ENCODE measurements at regions not wholly inside any gene's neighbourhood (a gene's known extent, or its start where the extent isn't known, plus 50 kb on each side); places are given as distances from the start of the nearest gene placed in this dataset.

DNA sequence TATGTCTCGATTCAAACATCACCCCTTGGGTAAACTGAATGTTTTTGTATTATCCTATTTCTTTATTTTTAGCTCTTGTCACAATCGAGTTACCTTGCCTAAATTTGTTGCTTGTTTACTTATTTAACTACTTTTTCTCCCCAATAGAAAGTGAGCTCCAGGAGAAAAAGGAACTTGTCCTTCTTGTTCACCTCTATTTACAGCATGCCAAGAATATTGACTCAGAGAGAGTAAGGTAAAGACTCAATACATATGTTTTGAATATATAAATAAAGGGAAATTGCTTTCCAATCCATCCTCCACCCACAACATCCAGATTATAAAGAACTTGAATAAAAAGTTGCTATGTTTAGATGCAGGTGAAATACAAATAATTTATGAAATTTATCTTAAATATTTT, 107.3 kb upstream of the PDC start:
- TF ChIP-seq, protein P1, sequence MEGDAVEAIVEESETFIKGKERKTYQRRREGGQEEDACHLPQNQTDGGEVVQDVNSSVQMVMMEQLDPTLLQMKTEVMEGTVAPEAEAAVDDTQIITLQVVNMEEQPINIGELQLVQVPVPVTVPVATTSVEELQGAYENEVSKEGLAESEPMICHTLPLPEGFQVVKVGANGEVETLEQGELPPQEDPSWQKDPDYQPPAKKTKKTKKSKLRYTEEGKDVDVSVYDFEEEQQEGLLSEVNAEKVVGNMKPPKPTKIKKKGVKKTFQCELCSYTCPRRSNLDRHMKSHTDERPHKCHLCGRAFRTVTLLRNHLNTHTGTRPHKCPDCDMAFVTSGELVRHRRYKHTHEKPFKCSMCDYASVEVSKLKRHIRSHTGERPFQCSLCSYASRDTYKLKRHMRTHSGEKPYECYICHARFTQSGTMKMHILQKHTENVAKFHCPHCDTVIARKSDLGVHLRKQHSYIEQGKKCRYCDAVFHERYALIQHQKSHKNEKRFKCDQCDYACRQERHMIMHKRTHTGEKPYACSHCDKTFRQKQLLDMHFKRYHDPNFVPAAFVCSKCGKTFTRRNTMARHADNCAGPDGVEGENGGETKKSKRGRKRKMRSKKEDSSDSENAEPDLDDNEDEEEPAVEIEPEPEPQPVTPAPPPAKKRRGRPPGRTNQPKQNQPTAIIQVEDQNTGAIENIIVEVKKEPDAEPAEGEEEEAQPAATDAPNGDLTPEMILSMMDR (IDR thresholded peaks at IDR 0.05 in 2 of 3, conservative IDR thresholded peaks at IDR 0.05 in 1 of 3; ENCODE audit: borderline replicate concordance in 1 of 3, insufficient read depth in 1 of 3, low read depth in 2 of 3, low read length in 2 of 3), result no peak
- TF ChIP-seq, protein P2, sequence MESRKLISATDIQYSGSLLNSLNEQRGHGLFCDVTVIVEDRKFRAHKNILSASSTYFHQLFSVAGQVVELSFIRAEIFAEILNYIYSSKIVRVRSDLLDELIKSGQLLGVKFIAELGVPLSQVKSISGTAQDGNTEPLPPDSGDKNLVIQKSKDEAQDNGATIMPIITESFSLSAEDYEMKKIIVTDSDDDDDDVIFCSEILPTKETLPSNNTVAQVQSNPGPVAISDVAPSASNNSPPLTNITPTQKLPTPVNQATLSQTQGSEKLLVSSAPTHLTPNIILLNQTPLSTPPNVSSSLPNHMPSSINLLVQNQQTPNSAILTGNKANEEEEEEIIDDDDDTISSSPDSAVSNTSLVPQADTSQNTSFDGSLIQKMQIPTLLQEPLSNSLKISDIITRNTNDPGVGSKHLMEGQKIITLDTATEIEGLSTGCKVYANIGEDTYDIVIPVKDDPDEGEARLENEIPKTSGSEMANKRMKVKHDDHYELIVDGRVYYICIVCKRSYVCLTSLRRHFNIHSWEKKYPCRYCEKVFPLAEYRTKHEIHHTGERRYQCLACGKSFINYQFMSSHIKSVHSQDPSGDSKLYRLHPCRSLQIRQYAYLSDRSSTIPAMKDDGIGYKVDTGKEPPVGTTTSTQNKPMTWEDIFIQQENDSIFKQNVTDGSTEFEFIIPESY (IDR thresholded peaks at IDR 0.05; ENCODE audit: extremely low read depth, insufficient replicate concordance, low read length), result no peak
- no peak for TF ChIP-seq POLR2AphosphoS5 (IDR thresholded peaks at IDR 0.05; ENCODE audit: low read depth, low read length)
- no peak for TF ChIP-seq EZH2phosphoT487 (IDR thresholded peaks at IDR 0.05; ENCODE audit: borderline replicate concordance)
- TF ChIP-seq EZH2 (IDR thresholded peaks at IDR 0.05), result no peak
- TF ChIP-seq FOSL1 (IDR thresholded peaks at IDR 0.05; ENCODE audit: low read depth), result no peak
- TF ChIP-seq SP1 (IDR thresholded peaks at IDR 0.05; ENCODE audit: low read depth), result no peak
- TF ChIP-seq, protein P3, sequence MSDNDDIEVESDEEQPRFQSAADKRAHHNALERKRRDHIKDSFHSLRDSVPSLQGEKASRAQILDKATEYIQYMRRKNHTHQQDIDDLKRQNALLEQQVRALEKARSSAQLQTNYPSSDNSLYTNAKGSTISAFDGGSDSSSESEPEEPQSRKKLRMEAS (IDR thresholded peaks at IDR 0.05), result no peak
- TF ChIP-seq POLR2A (IDR thresholded peaks at IDR 0.05; ENCODE audit: borderline replicate concordance, extremely low read depth, insufficient read depth, insufficient read length), result no peak
- TF ChIP-seq JUND (IDR thresholded peaks at IDR 0.05), result no peak
- no peak for TF ChIP-seq RAD21 (IDR thresholded peaks at IDR 0.05; ENCODE audit: low read depth)
- TF ChIP-seq, protein P4, sequence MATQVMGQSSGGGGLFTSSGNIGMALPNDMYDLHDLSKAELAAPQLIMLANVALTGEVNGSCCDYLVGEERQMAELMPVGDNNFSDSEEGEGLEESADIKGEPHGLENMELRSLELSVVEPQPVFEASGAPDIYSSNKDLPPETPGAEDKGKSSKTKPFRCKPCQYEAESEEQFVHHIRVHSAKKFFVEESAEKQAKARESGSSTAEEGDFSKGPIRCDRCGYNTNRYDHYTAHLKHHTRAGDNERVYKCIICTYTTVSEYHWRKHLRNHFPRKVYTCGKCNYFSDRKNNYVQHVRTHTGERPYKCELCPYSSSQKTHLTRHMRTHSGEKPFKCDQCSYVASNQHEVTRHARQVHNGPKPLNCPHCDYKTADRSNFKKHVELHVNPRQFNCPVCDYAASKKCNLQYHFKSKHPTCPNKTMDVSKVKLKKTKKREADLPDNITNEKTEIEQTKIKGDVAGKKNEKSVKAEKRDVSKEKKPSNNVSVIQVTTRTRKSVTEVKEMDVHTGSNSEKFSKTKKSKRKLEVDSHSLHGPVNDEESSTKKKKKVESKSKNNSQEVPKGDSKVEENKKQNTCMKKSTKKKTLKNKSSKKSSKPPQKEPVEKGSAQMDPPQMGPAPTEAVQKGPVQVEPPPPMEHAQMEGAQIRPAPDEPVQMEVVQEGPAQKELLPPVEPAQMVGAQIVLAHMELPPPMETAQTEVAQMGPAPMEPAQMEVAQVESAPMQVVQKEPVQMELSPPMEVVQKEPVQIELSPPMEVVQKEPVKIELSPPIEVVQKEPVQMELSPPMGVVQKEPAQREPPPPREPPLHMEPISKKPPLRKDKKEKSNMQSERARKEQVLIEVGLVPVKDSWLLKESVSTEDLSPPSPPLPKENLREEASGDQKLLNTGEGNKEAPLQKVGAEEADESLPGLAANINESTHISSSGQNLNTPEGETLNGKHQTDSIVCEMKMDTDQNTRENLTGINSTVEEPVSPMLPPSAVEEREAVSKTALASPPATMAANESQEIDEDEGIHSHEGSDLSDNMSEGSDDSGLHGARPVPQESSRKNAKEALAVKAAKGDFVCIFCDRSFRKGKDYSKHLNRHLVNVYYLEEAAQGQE (IDR thresholded peaks at IDR 0.05; ENCODE audit: low read depth), result no peak
- TF ChIP-seq CEBPB (IDR thresholded peaks at IDR 0.05; ENCODE audit: low read depth), result no peak

All from HCT116 (cell line).